ENCODE measurements at regions not wholly inside any gene's neighbourhood (a gene's known extent, or its start where the extent isn't known, plus 50 kb on each side); places are given as distances from the start of the nearest gene placed in this dataset.

DNA sequence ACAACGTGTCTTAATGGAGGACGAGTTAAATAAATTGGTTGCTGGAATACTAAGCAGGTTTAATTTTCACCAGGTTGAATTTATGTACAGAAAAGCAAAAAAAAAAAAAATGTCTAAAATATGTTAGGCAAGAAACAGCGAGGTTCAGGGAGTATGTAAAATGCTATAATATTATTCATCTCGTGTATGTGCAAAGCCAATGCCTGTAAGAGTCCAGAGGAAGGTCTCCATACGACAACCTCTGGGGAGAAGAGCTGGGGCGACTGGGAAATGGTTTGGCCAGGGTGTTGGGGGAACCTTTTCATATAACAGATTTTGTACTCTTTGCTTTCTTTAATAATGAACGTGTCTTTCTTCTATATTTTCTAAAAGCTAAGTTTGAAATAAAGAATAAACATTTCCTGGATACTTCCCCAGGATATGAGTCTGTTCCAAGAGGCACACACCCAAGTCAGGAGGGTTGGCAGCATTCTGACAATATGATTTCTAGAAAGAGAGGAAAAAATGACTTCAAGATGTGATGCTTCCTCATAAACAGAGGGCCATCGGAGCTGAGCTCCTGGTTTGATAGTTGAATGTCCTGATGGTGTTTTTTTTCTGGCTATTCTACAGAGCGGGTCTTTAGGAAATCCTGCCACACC is 208.6 kb upstream of the MGMT start:
- TF ChIP-seq CTCF (IDR thresholded peaks at IDR 0.05; ENCODE audit: extremely low read depth in 1 of 2, insufficient read depth in 1 of 2, low read depth in 1 of 2, low read length in 2 of 2) (no peak), POLR2A (IDR thresholded peaks at IDR 0.05; ENCODE audit: low read depth, low read length) (no peak)
